ENCODE measurements at regions not wholly inside any gene's neighbourhood (a gene's known extent, or its start where the extent isn't known, plus 50 kb on each side); places are given as distances from the start of the nearest gene placed in this dataset.

DNA sequence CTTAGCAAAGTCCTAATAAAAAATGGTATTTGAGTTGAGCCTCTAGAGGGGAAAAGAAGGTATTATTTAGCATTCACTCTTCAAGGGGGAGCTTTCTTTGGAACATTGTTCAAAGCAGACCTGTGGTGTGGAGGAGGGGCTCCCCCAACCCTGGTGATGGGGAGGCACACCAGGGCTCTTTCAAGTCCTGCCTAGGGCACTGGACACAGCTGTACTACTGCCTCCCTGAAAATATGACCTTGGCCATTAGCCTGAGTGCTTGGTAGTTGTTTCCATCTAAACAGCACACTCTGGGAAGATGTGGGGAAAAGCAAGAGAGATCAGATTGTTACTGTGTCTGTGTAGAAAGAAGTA, 215.1 kb upstream of the CNR1 start:
- no peak for DNase-seq (ENCODE audit: low spot score)

DNA sequence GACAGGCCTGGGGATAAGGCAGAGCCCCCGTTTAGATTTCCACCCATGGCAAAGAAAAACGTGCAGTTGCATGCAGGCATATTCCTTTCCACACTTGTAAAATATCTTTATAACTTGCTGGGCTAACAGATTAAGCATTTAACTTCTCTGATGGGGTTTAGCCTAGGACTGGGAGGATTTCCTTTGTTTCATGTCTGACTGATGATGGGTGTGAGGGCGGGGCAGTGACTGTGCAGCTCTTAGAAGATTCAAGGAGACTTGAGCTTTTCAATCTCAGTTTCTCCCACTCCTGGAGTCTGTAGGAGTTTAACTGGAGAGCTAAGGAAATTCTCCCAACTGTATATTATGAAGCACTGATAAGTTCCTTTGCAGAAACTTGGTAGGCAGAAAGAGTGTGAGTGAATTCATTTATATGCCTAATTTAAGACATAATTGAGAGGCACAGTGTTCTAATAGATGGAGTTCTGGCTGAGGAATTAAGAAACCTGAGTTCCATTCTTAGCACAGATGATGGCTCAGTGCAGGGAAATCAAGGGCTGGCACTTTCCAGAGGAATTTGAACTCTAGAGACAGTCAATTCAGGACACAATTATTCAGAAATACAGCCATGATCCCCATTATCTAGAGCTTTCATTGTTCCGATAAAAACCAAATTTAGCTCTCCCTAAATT, 214.6 kb upstream of the CNR1 start:
- no peak for DNase-seq (ENCODE audit: low spot score)

DNA sequence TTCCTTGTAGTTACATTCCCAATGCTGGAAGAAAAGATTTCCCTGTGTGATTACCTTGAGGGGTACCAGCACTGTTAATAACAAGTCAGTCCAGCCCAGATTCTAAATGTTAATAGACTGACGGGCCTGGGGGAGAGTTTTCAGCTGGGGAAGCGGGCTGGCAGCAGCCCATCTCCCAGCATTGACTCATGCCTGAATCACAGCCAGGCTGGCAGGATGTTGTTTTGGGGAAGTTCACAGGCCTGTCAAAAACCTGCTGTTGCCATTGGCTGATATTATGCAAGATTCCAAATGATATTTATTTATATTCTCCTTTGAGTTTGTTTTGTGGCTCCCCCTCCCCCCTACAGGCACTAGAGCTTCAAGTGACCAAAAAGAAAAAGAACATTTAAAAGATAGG, 213.9 kb upstream of the CNR1 start:
- DNase-seq (ENCODE audit: low spot score): peak; percentile 53

DNA sequence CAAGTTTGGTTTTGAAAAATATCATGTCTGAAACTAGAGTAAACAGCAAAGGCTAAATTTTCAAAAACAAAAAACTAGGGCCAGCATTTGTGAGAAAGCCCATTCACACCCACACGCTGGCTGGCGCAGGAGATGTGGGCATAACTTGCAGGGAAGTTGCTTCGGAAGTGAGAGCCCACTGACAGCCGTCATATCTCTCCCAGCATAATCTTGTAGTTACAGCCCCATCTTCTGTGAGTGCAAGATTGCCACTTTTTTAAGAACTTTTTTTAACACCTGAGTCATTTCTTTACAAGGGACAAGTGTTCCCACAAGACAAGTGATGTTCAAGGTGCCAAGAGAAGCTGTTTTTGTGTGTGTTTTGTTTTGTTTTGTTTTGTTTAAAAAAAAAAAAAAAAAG, 212.5 kb upstream of the CNR1 start:
- DNase-seq (ENCODE audit: low spot score): no peak

DNA sequence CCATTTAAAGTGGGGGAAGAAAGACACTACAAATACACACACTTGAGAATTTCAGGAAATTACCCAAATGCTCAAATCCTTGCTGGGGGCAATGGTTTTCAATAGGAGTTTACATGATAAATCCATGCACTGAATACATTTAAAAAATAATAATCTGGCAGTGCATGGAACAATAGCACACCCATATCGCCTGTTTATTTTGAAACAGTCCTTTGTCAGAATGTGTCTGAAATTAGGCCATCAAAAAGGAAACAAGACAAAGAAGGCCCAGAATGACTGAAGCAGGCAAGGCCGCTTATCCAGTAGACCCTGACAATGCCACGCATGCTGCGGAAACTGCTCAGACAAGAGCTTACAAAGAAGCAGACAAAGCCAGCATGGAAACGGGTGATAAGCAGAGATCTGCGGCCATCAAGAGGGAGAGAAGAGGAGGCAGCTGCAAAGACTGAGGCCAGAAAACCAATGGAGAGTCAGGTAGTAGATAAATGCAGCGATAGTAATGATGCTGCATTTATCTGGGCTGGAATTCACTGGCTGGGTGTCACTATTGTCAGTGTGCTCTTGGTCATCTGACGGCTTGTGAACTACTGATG, 211.9 kb upstream of the CNR1 start:
- no peak for DNase-seq (ENCODE audit: low spot score)

DNA sequence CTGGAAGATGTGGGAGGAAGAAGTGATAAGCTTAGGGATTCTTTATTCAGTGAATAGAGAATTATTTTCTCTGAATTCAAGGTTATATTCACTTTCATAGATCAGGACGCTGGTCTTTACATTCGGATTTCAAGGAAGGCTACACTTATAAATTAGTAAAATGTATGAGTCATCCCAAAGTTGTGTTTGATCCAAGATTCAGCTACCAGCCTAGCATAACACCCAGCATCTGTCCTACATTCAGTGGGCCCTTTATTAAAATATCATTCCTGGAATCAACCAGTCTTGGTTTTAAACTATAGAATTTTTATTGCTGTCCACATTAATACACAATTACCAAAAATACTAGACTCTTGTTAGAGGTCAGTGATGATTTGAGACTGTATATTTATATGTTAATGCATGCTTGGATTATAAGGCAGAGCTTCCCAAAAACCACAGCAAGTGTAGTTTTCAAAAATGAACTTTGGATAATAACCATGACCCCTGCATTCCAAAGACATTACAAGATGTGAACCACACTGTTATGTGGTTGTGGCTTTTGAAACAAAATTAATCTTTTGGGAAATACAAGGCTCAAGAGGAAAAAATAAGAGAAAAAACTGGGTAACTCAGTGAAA, 210.7 kb upstream of the CNR1 start:
- no peak for DNase-seq (ENCODE audit: low spot score)

DNA sequence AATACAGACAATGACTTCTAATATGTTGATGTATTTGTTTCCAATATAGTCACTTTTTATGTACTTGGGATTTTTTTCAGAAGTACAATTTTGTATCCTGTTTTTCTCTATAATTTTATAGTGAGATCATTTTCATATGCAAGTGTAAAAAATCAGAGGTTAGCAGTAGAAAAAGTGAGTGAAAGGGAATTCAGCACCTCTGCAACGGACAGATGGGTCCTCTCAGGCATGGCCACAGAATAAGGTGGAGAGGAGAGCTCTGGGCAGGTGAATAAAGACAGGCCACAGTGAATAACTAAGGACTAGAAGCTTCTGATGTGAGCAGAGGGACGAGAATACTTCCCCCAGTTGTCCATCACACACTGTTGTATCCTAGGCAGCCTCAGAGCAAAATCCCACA, 210.1 kb upstream of the CNR1 start:
- no peak for DNase-seq (ENCODE audit: low spot score)

DNA sequence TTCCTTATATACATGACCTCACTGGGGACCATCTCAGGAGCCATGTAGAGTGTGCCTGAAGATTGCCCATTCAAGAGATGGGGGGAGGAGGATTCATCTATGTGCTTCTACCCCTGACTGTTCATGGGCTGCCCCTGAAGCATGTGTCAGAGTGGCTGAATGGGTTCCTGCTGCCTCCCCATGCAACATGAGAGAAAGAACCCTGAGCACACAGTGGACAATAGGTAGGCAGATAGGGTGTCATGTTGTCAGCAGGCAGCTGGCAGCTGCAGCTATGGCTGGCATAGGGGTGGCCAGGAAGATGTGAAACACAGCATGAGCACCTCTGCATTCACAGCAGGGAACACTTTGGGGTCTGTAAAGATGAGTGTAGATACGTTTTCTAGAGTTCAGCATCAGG, 208.4 kb upstream of the CNR1 start:
- DNase-seq (ENCODE audit: low spot score): no peak

DNA sequence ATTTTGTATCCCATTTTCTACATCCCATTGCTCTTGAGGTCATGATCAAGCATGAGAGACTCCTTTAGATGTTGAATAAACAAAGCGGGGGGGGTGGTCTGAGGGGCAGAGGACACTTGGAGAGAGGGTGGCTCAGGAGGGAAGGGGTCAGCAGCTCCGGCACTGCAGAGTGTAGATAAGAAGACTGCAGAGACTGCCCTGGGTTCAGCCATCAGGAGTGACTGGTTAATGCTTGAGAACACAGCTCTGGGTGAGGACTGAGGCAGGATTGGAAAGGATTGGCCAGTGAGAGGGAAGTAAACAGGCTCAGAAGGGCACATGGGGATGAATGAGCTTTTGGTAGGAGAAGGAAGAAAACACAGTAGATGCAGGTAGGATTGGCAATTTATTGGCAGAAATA, 205.3 kb upstream of the CNR1 start:
- DNase-seq (ENCODE audit: low spot score): no peak

DNA sequence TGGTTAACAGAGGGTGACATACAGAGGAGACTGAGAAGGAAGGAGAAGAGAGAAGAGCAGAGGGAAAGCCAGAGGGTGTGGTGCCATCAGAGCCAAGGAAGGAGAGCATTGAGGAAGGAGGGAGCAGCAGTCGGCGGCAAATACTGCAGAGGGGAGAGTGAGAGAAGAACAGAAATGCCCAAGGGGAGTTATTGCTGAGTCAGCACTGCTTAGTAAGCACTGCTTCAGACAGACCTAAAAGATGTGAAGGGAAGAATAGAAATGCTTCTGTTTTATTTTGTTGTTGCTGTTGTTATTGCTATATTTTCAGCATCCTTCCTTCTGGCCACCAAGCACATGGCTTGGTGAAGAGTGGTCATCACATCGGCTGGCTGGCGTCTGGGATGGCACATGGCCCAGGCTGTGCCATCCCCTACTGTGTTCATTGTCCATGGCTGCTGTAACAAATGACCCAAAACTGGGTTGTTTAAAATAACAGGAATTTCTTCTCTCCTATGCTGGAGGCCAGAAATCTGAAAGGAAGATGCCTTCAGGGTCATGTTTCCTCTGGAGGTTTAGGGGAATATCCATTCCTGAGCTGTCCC, 204.1 kb upstream of the CNR1 start:
- DNase-seq (ENCODE audit: low spot score): no peak

DNA sequence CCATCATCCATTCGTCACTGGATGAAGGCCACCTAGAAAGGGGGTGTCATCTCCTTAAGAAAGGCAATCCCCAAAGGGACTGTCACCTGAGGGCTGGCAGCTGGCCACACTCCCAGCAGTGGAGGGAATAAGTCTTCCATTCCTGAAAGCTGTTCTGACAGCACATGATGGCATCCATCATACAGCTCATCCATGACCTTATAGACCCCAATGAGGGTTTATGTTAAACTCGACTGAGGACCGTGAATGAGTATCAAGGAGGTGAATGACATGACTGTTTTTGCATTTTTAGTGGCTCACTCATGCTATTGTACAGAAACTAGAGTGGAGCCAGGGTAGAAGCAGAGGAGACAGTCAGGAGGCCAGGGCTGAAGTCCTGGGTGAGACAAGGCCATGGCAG, 203.1 kb upstream of the CNR1 start:
- no peak for DNase-seq (ENCODE audit: low spot score)

DNA sequence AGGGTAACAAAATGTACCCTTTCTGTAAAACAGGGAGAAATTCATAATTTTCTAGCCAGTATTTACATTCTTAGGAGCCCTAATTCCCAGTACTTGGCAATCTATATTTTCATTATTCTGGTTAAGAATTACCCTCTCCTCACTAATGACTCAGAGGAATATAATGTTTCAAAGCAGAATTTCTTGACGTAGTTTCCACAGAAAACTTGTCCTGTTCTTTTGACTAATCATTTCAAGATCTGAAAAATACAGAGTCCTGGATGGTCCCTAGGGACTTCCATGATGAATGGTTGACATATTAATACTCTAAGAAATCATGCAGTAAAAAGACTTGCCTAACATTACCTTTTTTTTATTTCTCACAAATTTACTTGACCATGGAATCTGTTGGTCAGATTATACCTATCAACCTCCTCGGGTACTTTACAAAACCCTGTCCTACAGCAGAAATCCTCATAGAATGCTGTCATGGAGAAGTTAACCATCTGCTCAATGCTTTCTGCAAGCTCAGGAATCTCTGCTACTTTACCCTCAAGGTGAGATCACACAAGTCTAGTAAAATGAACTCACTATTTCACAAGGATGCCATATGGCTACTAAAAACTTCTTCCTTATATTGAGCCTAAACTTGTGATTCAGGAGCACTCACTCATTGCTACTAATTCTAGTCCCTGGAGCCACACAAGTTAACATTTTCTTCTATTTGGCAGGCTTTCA, 202.1 kb upstream of the CNR1 start:
- no peak for DNase-seq (ENCODE audit: low spot score)

DNA sequence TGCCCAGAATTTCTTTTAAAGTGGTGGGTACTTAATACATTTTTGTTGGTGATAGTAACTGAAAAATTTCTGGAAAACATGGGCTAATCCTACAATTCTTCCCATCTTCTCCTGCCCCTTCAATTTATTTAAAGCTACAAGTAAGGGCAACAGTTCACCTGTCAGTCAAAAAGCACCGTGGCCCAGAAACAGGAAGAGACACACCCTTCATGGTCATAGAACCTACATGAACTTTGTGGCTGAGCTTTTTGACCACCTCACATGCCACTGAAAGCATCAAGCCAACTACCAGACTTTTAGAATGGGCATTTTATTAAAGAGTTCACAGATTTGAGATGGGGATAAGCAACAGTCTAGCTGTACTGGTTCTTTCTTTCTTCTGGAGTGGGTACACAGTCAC, 201.1 kb upstream of the CNR1 start:
- DNase-seq (ENCODE audit: low spot score): no peak

DNA sequence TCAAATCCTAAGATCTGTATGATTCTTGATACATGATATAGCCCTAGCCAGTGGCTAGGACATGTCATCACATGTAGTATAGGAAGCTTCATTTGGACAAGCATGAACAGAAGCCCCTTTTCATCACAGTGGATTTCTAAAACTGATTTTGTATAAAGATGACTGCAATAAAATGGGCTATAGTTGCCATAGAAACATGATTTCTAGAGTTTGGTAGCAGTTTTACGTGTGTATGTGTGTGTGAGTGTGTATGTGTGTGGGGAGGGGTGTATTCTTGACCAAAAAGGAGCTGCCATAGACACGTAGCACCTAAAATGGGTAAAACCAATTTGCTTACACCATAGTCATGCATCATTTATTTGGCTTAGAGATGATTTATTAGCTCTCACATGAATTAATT, 200.5 kb upstream of the CNR1 start:
- DNase-seq (ENCODE audit: low spot score): no peak

DNA sequence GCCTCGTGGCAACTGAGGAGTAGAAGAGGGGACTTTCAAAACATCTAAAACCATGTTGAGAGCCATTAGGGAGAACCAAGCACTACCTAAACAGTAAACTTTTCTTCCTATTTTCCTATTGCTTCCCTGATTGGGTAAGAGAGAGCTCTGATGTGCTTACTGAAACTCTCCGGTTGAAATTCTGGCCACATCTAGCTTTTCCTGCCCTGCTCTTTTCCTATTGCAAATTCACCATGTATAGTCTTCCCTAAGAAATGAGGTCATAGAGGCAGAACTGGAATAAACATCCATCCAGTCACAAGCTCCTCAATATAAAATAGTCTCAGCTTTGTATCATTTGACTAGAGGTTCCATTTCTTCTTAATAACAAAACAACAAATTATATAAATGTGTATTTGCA, 199.5 kb upstream of the CNR1 start:
- no peak for DNase-seq (ENCODE audit: low spot score)

DNA sequence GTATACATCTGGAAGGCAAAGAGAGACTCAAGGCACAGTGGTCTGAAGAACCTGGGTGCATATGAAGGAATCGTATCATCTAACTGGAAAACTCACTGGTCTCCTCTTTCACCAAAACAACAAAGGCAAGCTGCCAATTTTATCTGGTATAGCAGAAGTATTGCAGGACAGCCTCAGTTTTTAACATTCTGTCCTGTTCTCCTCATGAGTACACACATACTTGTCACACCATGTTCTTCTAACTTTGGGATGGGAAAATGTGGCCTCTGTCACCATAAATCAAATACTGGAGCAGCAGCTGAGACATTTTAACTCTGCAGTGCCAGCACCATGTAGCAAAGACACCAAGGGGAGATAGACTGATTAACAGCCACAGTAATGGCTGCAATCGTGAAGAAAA, 199.1 kb upstream of the CNR1 start:
- DNase-seq (ENCODE audit: low spot score): no peak

DNA sequence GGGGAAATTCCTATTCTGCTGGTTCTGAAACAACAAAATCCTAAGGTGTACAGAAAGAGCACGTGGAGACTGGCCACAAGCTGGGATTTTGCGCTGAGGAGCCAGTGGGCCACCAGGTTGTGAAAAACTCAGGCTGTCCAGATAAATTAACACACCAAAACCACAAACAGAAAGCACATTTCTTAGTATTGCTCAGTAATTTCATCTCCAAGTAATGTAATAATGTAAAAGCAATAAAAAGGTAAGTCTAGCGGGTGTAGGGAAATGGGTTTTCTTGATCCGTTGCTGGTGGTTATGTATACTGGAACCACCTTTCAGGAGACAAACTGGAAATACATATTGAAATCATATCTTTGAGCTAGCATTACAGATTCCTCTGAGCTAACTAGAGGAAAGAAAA, 195.6 kb upstream of the CNR1 start:
- DNase-seq (ENCODE audit: low spot score): no peak

DNA sequence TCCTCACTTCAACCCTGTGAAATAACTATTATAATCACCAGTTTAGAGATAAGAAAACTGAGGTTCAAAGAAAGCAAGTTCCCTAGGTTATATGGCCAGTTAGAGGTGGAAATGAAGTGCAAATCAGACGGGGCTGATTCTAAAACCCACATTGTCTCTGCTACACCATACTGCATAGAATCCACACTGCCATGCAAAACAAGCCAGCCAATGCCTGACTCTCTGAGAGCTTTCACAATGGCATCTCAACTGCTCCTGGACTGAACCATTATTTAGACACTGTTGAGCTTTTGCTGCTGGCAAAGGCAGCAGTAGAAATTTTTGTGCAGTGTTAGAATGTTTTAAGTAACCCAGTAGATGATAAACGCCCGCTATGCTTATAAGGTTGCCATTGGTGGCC, 195.2 kb upstream of the CNR1 start:
- DNase-seq (ENCODE audit: low spot score): no peak

DNA sequence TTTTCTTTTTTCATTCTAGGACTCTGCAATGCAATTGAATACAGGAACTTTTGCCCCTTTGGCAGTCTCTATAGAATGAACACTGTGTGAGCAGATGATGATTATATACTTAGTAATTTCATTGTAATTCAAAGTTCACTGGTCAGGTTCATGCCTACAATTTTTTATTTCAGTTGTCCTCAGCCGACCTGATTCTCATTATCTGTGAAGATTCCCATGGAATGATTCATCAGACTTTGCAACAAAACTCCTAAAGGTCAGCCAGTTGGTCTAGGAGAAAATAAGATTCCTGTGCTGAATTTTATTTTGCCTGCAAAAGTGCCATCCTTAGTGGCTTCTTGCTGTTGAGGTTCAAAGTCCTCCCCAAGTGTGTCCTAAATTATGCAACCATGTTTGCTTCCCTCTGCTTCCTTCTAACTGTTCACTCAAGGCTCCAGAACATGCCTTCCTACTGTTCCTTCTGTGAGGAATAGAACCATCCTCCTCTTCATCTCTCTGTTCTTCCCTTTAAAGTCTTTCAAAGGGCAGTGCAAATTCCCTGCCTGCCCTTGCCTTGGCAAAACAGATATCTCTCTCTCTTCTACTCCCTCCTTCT, 194.2 kb upstream of the CNR1 start:
- DNase-seq (ENCODE audit: low spot score): no peak

DNA sequence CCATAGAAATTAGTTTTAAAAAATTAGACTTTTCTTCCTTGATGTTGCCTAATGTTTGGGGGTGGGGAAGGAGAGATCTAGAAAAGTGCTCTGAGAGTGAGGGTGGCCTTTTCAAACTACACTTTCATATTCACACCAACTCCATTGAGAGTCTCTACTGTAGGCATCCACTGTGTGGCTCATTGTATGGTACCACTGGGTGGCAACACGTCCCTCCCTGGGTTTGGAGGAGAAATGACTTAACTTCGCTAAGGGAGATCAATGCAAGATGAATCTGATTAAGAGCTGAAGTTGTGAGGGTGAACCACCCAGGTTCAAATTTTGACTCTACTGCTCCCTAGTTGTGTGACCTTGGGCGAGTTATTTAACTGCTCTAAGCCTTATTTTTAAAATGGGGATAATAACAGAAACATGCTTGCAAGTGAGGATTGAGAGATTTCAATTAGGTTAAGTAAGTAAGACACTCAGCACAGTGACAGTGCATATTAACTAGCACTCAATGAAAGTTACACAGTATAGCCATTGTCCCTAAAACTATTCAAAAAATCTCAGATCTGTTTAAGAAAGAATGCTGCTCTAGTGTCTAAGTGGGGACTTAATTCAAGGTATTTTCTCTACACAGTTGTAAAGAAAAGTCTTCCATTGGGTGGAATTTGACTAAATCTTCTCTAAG, 193.5 kb upstream of the CNR1 start:
- DNase-seq (ENCODE audit: low spot score): no peak

DNA sequence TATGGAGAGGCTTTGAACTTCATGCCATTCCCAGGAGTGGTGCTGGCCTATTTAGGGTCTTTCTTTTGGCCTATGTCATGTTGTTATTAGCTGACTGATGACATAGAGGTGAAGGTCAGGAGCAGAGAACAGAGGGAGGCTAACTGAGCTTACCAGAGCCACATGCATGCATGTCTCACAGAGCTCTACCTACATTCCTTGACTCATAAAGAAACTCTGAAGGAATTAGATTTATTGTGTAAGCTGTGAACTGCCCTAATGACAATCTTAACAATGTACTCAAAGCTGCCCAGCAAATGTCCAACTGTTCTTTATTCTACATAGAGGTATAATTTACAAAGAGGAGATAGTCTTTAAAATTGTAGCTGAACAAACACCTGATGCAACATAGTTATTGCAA, 192.7 kb upstream of the CNR1 start:
- DNase-seq (ENCODE audit: low spot score): no peak

DNA sequence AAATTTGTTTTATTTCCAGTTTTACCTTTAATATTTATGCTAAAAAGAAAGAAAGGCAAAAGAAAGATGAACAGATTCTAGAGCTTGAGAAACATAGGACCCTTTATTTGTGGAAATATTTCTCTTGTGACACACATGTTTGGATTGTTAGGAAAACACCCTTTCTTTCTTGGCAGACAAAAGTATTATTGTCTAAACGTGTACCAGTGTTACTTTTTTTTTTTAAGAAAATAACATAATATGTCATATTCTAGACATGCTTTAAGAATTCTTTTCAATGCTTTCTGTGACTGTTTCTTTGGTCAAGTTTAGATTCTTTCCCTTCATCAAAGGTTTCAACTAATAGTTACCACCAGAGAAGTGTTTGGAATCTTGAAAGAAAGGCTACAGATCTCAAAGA, 183.4 kb upstream of the CNR1 start:
- DNase-seq (ENCODE audit: low spot score): no peak

Measured in RKO (cell line).